ENCODE measurements at regions not wholly inside any gene's neighbourhood (a gene's known extent, or its start where the extent isn't known, plus 50 kb on each side); places are given as distances from the start of the nearest gene placed in this dataset.

DNA sequence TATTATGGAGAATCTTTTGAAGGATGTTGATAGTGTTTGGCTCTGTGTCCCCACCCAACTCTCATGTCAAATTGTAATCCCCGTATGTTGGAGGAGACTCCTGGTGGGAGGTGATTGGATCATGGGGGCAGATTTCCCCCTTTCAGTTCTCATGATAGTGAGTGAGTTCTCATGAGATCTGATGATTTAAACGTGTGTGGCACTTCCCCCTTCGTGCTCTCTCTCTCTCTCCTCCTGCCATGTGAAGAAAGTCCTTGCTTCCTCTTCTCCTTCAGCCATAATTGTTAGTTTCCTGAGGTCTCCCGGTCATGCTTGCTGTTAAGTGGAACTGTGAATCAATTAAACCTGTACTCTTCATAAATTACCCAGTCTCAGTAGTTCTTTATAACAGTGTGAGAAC lies 166.1 kb upstream of the NUDT6 start:
- H3K27ac ChIP-seq (ENCODE audit: control insufficient read depth, insufficient read depth, low read length) = no peak overlapping the region
- FAIRE-seq (no peak), DNase-seq (ENCODE audit: low read depth, low spot score) (no peak)
- H3K4me2 ChIP-seq (ENCODE audit: control insufficient read depth, extremely low read depth, insufficient read depth, low read depth, low read length) = no peak overlapping the region
- no peak overlapping the region for H3K9ac ChIP-seq (ENCODE audit: control insufficient read depth, extremely low read depth, insufficient read depth, low read length)
- H4K20me1 ChIP-seq (ENCODE audit: control insufficient read depth, extremely low read depth, insufficient read depth, low read length) = no peaks in the 10 kb centered on the region
- no peaks in the 10 kb centered on the region for H3K27me3 ChIP-seq (ENCODE audit: control insufficient read depth, extremely low read depth, insufficient read depth, low read length)
- H3K4me1 ChIP-seq (ENCODE audit: control insufficient read depth, extremely low read depth, insufficient read depth, low read length) = no peaks in the 10 kb centered on the region
- dilution Hi-C loops (cut with MboI; ENCODE audit: extremely low pct_ligation_motif_present, low sequenced_read_pairs) = no loop called here
- TF ChIP-seq CTCF (optimal IDR thresholded peaks at IDR 0.05 in 1 of 3, IDR thresholded peaks at IDR 0.05 in 1 of 3, conservative IDR thresholded peaks at IDR 0.05 in 1 of 3; ENCODE audit: extremely low read depth in 1 of 3, insufficient read depth in 2 of 3, low read length in 3 of 3) (no peak), EZH2 (IDR thresholded peaks at IDR 0.05; ENCODE audit: low read length) (no peak)
- H3K79me2 ChIP-seq (ENCODE audit: control insufficient read depth, insufficient read depth, low read length) = no peaks in the 10 kb centered on the region
- H3K9me3 ChIP-seq (ENCODE audit: control insufficient read depth, low read depth, low read length) = no peaks in the 10 kb centered on the region
- no peaks in the 10 kb centered on the region for H3K9me1 ChIP-seq (ENCODE audit: control insufficient read depth, extremely low read depth, insufficient read depth, low read length)
- peaks cover 0 to 3% of the 10 kb centered on the region in 2 experiments for H3K36me3 ChIP-seq (ENCODE audit: control insufficient read depth in 2 of 2, extremely low read depth in 1 of 2, insufficient read depth in 2 of 2, low read length in 2 of 2)
- no peak overlapping the region for H2AFZ ChIP-seq (ENCODE audit: control insufficient read depth, low read length)
- H3K4me3 ChIP-seq (ENCODE audit: control insufficient read depth in 2 of 3, extremely low read depth in 1 of 3, insufficient read depth in 2 of 3, low read depth in 1 of 3, low read length in 3 of 3) = no peak overlapping the region

DNA sequence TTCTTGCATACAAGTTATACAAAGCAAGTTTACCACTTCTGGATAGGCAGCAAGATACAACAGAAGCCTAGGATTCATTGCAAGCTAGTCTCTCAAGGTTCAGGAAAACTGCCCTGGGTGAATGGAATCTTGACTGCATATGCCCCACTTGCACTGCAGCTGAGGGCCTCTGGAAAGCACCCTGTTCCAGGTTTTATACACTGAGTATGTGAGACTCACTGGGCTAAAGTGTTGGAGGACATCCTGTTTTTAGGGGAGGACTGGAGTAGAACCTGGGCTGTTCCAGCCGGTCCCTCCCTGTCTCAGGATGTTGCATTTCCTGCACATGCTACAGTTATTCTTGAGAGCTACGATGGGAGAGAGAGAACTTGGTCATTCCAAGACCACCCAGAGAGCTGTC lies 168.5 kb upstream of the NUDT6 start:
- no peak for DNase-seq (ENCODE audit: low read depth, low spot score)
- no peaks in the 10 kb centered on the region for H3K27me3 ChIP-seq (ENCODE audit: control insufficient read depth, extremely low read depth, insufficient read depth, low read length)
- TF ChIP-seq CTCF (optimal IDR thresholded peaks at IDR 0.05 in 1 of 3, IDR thresholded peaks at IDR 0.05 in 1 of 3, conservative IDR thresholded peaks at IDR 0.05 in 1 of 3; ENCODE audit: extremely low read depth in 1 of 3, insufficient read depth in 2 of 3, low read length in 3 of 3) = no peak
- no peak for TF ChIP-seq EZH2 (IDR thresholded peaks at IDR 0.05; ENCODE audit: low read length)
- dilution Hi-C loops (cut with MboI; ENCODE audit: extremely low pct_ligation_motif_present, low sequenced_read_pairs) = no loop called here
- no peaks in the 10 kb centered on the region for H3K9me1 ChIP-seq (ENCODE audit: control insufficient read depth, extremely low read depth, insufficient read depth, low read length)
- peaks cover 0 to 3% of the 10 kb centered on the region in 2 experiments for H3K36me3 ChIP-seq (ENCODE audit: control insufficient read depth in 2 of 2, extremely low read depth in 1 of 2, insufficient read depth in 2 of 2, low read length in 2 of 2)
- no peaks in the 10 kb centered on the region for H3K79me2 ChIP-seq (ENCODE audit: control insufficient read depth, insufficient read depth, low read length)
- H4K20me1 ChIP-seq (ENCODE audit: control insufficient read depth, extremely low read depth, insufficient read depth, low read length) = no peaks in the 10 kb centered on the region
- no peak overlapping the region for H3K9ac ChIP-seq (ENCODE audit: control insufficient read depth, extremely low read depth, insufficient read depth, low read length)
- H3K4me3 ChIP-seq (ENCODE audit: control insufficient read depth in 2 of 3, extremely low read depth in 1 of 3, insufficient read depth in 2 of 3, low read depth in 1 of 3, low read length in 3 of 3) = no peak overlapping the region
- H3K27ac ChIP-seq (ENCODE audit: control insufficient read depth, insufficient read depth, low read length) = no peak overlapping the region
- H3K4me2 ChIP-seq (ENCODE audit: control insufficient read depth, extremely low read depth, insufficient read depth, low read depth, low read length) = no peak overlapping the region
- no peak overlapping the region for H2AFZ ChIP-seq (ENCODE audit: control insufficient read depth, low read length)
- no peaks in the 10 kb centered on the region for H3K9me3 ChIP-seq (ENCODE audit: control insufficient read depth, low read depth, low read length)
- H3K4me1 ChIP-seq (ENCODE audit: control insufficient read depth, extremely low read depth, insufficient read depth, low read length) = no peaks in the 10 kb centered on the region
- no peak for FAIRE-seq

All from keratinocyte (primary cell).